Natural killer cell (primary cell): ENCODE measurements at regions not wholly inside any gene's neighbourhood (a gene's known extent, or its start where the extent isn't known, plus 50 kb on each side); places are given as distances from the start of the nearest gene placed in this dataset.

ENCODE experiments used
- ATAC-seq, 3 donors: fragments of 150-1000 bp in 2 of 3; fragments of 200-7000 bp in 1 of 3; cut with Tn5 transposase; 1 replicate in 1 of 3; 2 replicates in 2 of 3; pipeline ENCODE4 v1.10.0; 2021; ENCODE audit warnings: mild to moderate bottlenecking in 2 of 3, moderate library complexity in 2 of 3
- DNase-seq, 2 donors: peaks; one replicate each; pipeline versions ENCODE4 v3.0.0 to v3.0.0-alpha.2; 2013 to 2021; ENCODE audit warnings: mixed read lengths in 1 of 2
- H3K27ac ChIP-seq: one replicate; pipeline ENCODE4 v1.5.1; 2013; ENCODE audit warnings: mild to moderate bottlenecking, low read length
- H3K27me3 ChIP-seq: one replicate; pipeline ENCODE4 v1.6.1; 2013; ENCODE audit warnings: low read length; ENCODE audit not compliant: control insufficient read depth, insufficient read depth
- H3K36me3 ChIP-seq: one replicate; pipeline ENCODE4 v1.6.1; 2013; ENCODE audit warnings: low read length; ENCODE audit not compliant: control insufficient read depth, insufficient read depth
- H3K4me1 ChIP-seq: one replicate; pipeline ENCODE4 v1.6.1; 2013; ENCODE audit warnings: low read length; ENCODE audit not compliant: control insufficient read depth, insufficient read depth
- H3K4me3 ChIP-seq: one replicate; pipeline ENCODE4 v1.5.1; 2013; ENCODE audit warnings: low read length
- H3K9me3 ChIP-seq: one replicate; pipeline ENCODE4 v1.6.1; 2013; ENCODE audit warnings: low read length; ENCODE audit not compliant: control insufficient read depth, insufficient read depth
- H3K27ac Mint-ChIP-seq, 2 donors: one replicate each; pipeline ENCODE4 v1.8.0; 2022; ENCODE audit warnings: mild to moderate bottlenecking in 2 of 2, mixed read lengths in 2 of 2, moderate library complexity in 1 of 2
- H3K27me3 Mint-ChIP-seq, 2 donors: one replicate each; pipeline ENCODE4 v1.8.0; 2022; ENCODE audit warnings: low read depth in 2 of 2, mixed read lengths in 2 of 2
- H3K36me3 Mint-ChIP-seq: one replicate; pipeline ENCODE4 v1.8.0; 2022; ENCODE audit warnings: mixed read lengths
- H3K4me1 Mint-ChIP-seq, 2 donors: one replicate each; pipeline ENCODE4 v1.8.0; 2022; ENCODE audit warnings: mixed read lengths in 2 of 2
- H3K4me3 Mint-ChIP-seq: one replicate; pipeline ENCODE4 v1.8.0; 2022; ENCODE audit warnings: mild to moderate bottlenecking, moderate library complexity, mixed read lengths
- H3K9me3 Mint-ChIP-seq, 2 donors: one replicate each; pipeline ENCODE4 v1.8.0; 2022; ENCODE audit warnings: mixed read lengths in 2 of 2
- WGBS: methylation state at CpG from one replicate; pipeline ENCODE4 v1.1.7; 2013; ENCODE audit warnings: missing lambda C conversion rate; ENCODE audit not compliant: insufficient coverage; 5-methylcytosine and 5-hydroxymethylcytosine counted together
- intact Hi-C: fragments of 100-400 bp; cut with micrococcal nuclease; formaldehyde crosslinking; loops from one replicate; pipeline ENCODE4 v1.14.2; 2022
- TF ChIP-seq, protein P1 (sequence below): fragments of 200-600 bp; IDR thresholded peaks from one replicate; pipeline ENCODE4 v1.8.0; 2022; ENCODE audit warnings: antibody characterized with exemption

DNA sequence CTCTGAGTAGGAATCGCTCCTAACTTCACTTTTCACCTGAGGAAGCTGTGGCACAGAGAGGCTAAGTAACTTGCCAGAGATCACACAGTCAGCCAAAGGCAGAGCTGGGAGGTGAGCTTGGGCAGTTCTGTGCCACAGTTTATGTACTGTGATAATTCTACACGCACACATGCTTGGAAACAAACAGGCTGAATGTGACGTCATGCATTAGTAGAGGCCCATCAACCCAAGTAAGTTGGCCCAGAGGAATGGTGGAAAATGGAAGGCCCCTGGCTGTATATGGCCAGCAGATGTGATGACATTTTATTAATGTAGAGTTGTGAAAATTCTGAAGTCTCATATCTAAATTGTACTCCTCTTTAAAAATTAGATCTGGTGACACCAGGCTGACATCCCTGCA, 394.0 kb downstream of the MIAT start:
- no peaks in the 10 kb centered on the region for H3K9me3 ChIP-seq
- DNase-seq (no peak), ATAC-seq (no peak)
- H3K4me1 ChIP-seq: no peaks in the 10 kb centered on the region
- H3K4me3 ChIP-seq: no peak overlapping the region
- 69% methylated on average over 3 of the region's 3 CpGs for WGBS
- TF ChIP-seq, protein P1, sequence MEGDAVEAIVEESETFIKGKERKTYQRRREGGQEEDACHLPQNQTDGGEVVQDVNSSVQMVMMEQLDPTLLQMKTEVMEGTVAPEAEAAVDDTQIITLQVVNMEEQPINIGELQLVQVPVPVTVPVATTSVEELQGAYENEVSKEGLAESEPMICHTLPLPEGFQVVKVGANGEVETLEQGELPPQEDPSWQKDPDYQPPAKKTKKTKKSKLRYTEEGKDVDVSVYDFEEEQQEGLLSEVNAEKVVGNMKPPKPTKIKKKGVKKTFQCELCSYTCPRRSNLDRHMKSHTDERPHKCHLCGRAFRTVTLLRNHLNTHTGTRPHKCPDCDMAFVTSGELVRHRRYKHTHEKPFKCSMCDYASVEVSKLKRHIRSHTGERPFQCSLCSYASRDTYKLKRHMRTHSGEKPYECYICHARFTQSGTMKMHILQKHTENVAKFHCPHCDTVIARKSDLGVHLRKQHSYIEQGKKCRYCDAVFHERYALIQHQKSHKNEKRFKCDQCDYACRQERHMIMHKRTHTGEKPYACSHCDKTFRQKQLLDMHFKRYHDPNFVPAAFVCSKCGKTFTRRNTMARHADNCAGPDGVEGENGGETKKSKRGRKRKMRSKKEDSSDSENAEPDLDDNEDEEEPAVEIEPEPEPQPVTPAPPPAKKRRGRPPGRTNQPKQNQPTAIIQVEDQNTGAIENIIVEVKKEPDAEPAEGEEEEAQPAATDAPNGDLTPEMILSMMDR: no peak
- H3K27me3 ChIP-seq: no peaks in the 10 kb centered on the region
- no peaks in the 10 kb centered on the region for H3K36me3 ChIP-seq
- intact Hi-C loops: no loop called here
- Mint-ChIP-seq H3K4me3 (no peak overlapping the region), H3K36me3 (no peaks in the 10 kb centered on the region), H3K27ac (no peak overlapping the region), H3K9me3 (no peaks in the 10 kb centered on the region), H3K27me3 (peaks cover 10 to 39% of the 10 kb centered on the region in 2 donors), H3K4me1 (no peaks in the 10 kb centered on the region)
- H3K27ac ChIP-seq: no peak overlapping the region

DNA sequence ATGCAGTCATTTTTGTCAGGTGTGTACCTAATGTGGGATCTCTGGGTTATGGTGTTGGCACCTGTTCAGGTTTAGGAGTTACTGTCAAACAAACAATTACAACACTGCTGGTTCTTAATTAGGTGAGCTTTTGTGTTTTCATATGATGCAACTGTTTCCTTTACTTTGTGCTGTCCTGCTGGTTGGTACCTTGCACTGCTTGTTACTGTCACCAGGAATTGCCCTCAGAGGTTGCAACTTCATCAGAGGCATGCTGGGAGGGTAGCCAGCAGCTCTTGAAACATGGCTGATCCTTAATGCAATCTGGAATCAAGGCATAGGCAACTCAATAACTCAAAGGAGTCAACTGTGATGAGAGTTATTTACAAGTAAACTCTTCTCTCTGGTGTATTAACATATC, 400.3 kb downstream of the MIAT start:
- H3K36me3 Mint-ChIP-seq: no peaks in the 10 kb centered on the region
- Histone ChIP-seq H3K4me1 (no peaks in the 10 kb centered on the region), H3K4me3 (no peak overlapping the region), H3K27me3 (no peaks in the 10 kb centered on the region), H3K27ac (no peak overlapping the region), H3K36me3 (no peaks in the 10 kb centered on the region), H3K9me3 (no peaks in the 10 kb centered on the region)
- DNase-seq (no peak), ATAC-seq (no peak)
- no peak overlapping the region for H3K4me3 Mint-ChIP-seq
- H3K27ac Mint-ChIP-seq: no peak overlapping the region
- no peaks in the 10 kb centered on the region for H3K4me1 Mint-ChIP-seq
- TF ChIP-seq, protein P1: no peak
- no peaks in the 10 kb centered on the region for H3K9me3 Mint-ChIP-seq
- H3K27me3 Mint-ChIP-seq: peaks cover 13 to 43% of the 10 kb centered on the region in 2 donors
- intact Hi-C loops: no loop called here

DNA sequence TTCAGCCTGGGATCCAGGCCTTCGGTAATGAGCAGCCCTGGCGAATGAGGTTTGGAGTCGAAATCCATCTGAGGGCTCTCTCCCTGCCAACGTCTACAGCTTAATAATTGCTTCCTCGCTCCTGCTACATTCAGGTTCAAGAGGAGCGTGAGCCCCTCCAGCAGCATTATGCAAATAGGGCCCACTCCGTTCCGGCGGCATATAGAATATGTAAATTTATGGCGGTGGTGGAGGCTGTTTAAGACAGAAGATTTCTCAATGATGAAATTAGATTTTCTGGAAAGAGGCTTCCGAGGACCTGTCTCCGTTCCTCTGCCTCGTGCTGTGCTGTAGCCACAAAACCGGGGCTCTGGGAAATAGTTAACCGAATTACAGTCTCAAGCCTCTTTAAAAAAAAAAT, 402.8 kb downstream of the MIAT start:
- DNase-seq (no peak), ATAC-seq (no peak)
- Histone ChIP-seq H3K27me3 (no peaks in the 10 kb centered on the region), H3K4me3 (no peak overlapping the region), H3K4me1 (no peaks in the 10 kb centered on the region), H3K27ac (no peak overlapping the region), H3K9me3 (no peaks in the 10 kb centered on the region), H3K36me3 (no peaks in the 10 kb centered on the region)
- TF ChIP-seq, protein P1: no peak
- intact Hi-C loops: no loop called here
- peaks cover 15 to 28% of the 10 kb centered on the region in 2 donors for H3K27me3 Mint-ChIP-seq
- no peaks in the 10 kb centered on the region for H3K4me1 Mint-ChIP-seq
- H3K9me3 Mint-ChIP-seq: no peaks in the 10 kb centered on the region
- H3K4me3 Mint-ChIP-seq: no peak overlapping the region
- H3K36me3 Mint-ChIP-seq: no peaks in the 10 kb centered on the region
- WGBS: 86% methylated on average over 15 of the region's 15 CpGs
- H3K27ac Mint-ChIP-seq: no peak overlapping the region

DNA sequence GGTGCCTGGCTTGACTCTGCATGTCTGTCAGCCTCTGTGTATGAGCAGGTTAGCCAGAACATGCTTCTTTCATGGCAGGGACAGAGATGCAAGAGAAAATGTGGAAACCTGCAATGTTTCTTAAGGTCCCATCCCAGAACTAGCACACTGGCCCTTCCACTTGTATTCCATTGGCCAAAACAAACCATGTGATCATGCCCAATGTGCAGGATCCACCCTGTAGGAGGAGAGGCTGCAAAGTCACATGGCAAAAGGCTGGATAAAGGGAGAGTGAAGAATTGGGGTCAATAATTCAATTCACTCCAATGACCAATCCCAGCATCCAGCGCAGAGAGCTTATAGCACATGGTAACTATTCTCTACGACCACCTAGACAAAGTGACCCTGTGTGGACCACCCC, 405.5 kb downstream of the MIAT start:
- Mint-ChIP-seq H3K4me3 (no peak overlapping the region), H3K4me1 (no peaks in the 10 kb centered on the region), H3K27ac (no peak overlapping the region), H3K27me3 (peaks cover 15 to 21% of the 10 kb centered on the region in 2 donors), H3K9me3 (no peaks in the 10 kb centered on the region), H3K36me3 (no peaks in the 10 kb centered on the region)
- H3K4me3 ChIP-seq: no peak overlapping the region
- no peaks in the 10 kb centered on the region for H3K4me1 ChIP-seq
- WGBS: 88% methylated on average over 2 of the region's 2 CpGs
- intact Hi-C loops: no loop called here
- DNase-seq (no peak), ATAC-seq (no peak)
- H3K36me3 ChIP-seq: no peaks in the 10 kb centered on the region
- no peaks in the 10 kb centered on the region for H3K9me3 ChIP-seq
- H3K27me3 ChIP-seq: no peaks in the 10 kb centered on the region
- TF ChIP-seq, protein P1: no peak
- H3K27ac ChIP-seq: no peak overlapping the region
